Activated B cell treated with CpG ODN at 0.5 μM for 24 hours (primary cell): ENCODE measurements at regions not wholly inside any gene's neighbourhood (a gene's known extent, or its start where the extent isn't known, plus 50 kb on each side); places are given as distances from the start of the nearest gene placed in this dataset.

Experiments
- ATAC-seq: fragments of 200-7000 bp; cut with Tn5 transposase; one replicate; pipeline ENCODE4 v1.10.0; 2021; ENCODE audit warnings: low read depth, mild to moderate bottlenecking, moderate library complexity
- CTCF ChIA-PET: fragments of 350-600 bp; sonication (Branson Sonifier 250); formaldehyde crosslinking; loops from one replicate; lab custom pipeline; 2021; ENCODE audit warnings: antibody characterized with exemption; lab: Charles Lee
- POLR2A ChIA-PET: fragments of 350-600 bp; sonication (Branson Sonifier 250); formaldehyde crosslinking; loops from one replicate; lab custom pipeline; 2021; ENCODE audit warnings: antibody characterized with exemption; lab: Charles Lee
- DNase-seq: peaks from one replicate; pipeline ENCODE4 v3.0.0; 2022
- H3K27ac Mint-ChIP-seq: one replicate; pipeline ENCODE4 v1.8.0; 2020; ENCODE audit warnings: mixed read lengths
- H3K27me3 Mint-ChIP-seq: one replicate; pipeline ENCODE4 v1.8.0; 2021; ENCODE audit warnings: mixed read lengths
- H3K36me3 Mint-ChIP-seq: one replicate; pipeline ENCODE4 v1.8.0; 2021; ENCODE audit warnings: low read depth, mixed read lengths
- H3K4me1 Mint-ChIP-seq: one replicate; pipeline ENCODE4 v1.8.0; 2021; ENCODE audit warnings: mixed read lengths
- H3K4me3 Mint-ChIP-seq: one replicate; pipeline ENCODE4 v1.8.0; 2020; ENCODE audit warnings: mild to moderate bottlenecking, mixed read lengths
- H3K9me3 Mint-ChIP-seq: one replicate; pipeline ENCODE4 v1.8.0; 2020; ENCODE audit warnings: mixed read lengths
- intact Hi-C: fragments of 100-400 bp; cut with micrococcal nuclease; formaldehyde crosslinking; loops from one replicate; pipeline ENCODE4 v1.15.1; 2024
- TF ChIP-seq, protein P1 (sequence below): fragments of 200-600 bp; IDR thresholded peaks from one replicate; pipeline ENCODE4 v1.8.0; 2022; ENCODE audit warnings: antibody characterized with exemption, mild to moderate bottlenecking

DNA sequence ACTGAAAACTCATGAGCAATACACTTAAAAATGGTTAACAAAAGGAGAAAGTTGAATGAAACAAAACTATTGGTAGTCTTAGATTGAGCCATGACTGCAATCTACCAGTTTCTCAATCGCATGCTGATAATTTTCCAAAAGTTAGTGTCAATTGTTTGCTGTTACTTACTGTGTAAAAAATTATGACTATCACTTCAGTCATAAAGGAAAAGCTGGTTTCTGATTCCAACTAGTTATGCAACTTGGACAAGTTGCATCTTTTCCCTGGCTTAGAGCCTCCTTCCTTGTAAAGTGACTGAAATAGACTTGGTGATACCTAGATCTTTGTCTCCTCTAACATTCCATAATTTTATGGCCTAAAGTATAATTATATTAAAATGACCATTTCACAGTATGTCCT lies 88.3 kb upstream of the PAK5 start:
- Mint-ChIP-seq H3K4me3 (no peak overlapping the region), H3K27me3 (peaks cover 1% of the 10 kb centered on the region), H3K27ac (no peak overlapping the region), H3K36me3 (no peaks in the 10 kb centered on the region), H3K9me3 (no peaks in the 10 kb centered on the region), H3K4me1 (no peaks in the 10 kb centered on the region)
- TF ChIP-seq, protein P1, sequence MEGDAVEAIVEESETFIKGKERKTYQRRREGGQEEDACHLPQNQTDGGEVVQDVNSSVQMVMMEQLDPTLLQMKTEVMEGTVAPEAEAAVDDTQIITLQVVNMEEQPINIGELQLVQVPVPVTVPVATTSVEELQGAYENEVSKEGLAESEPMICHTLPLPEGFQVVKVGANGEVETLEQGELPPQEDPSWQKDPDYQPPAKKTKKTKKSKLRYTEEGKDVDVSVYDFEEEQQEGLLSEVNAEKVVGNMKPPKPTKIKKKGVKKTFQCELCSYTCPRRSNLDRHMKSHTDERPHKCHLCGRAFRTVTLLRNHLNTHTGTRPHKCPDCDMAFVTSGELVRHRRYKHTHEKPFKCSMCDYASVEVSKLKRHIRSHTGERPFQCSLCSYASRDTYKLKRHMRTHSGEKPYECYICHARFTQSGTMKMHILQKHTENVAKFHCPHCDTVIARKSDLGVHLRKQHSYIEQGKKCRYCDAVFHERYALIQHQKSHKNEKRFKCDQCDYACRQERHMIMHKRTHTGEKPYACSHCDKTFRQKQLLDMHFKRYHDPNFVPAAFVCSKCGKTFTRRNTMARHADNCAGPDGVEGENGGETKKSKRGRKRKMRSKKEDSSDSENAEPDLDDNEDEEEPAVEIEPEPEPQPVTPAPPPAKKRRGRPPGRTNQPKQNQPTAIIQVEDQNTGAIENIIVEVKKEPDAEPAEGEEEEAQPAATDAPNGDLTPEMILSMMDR = no peak
- intact Hi-C loops = no loop called here
- POLR2A ChIA-PET = no interaction called here
- DNase-seq (no peak), ATAC-seq (no peak)
- CTCF ChIA-PET = no interaction called here

DNA sequence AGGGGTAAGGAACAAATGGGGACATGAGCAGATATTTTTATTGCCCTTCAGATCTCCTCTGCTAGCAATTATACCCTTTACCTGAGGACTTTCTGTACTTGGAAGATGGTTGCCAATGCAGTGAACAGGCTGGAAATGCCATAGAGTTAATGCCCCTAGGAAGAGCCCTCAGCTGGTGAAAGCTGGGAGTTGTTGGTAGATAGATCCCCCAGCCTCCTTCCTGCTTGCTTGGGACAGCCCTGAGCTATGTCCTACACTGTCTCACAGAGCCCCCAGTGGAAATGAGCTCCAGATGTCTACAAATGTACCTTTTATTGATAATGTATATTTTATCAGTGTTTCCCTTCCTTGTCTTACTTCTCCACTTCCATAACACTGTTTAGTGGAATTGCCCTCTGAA lies 87.6 kb upstream of the PAK5 start:
- POLR2A ChIA-PET = no interaction called here
- DNase-seq (no peak), ATAC-seq (no peak)
- TF ChIP-seq, protein P1 = no peak
- intact Hi-C loops = no loop called here
- Mint-ChIP-seq H3K27ac (no peak overlapping the region), H3K9me3 (no peaks in the 10 kb centered on the region), H3K4me3 (no peak overlapping the region), H3K4me1 (no peaks in the 10 kb centered on the region), H3K27me3 (peaks cover 1% of the 10 kb centered on the region), H3K36me3 (no peaks in the 10 kb centered on the region)
- CTCF ChIA-PET = no interaction called here

DNA sequence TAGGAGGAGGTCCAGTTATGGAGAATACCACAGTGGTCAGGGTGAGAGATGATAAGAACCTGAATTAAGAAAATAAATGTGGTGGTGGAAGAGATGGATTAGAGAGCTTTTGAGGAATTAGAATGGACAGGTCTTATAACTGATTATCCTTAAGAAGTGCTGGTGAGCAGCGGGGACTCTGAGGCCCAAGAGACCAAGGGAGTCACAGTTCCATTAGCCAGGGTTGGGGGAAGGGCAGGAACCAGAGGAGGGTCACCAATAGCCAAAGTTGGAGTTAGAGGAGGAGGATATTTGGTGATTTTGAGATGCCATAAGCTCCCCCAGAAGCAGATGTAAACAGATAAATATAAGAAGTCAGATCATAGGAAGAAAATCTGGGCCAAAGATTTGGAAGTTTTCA lies 87.1 kb upstream of the PAK5 start:
- Mint-ChIP-seq H3K4me3 (no peak overlapping the region), H3K27ac (no peak overlapping the region), H3K4me1 (no peaks in the 10 kb centered on the region), H3K27me3 (peaks cover 1% of the 10 kb centered on the region), H3K36me3 (no peaks in the 10 kb centered on the region), H3K9me3 (no peaks in the 10 kb centered on the region)
- TF ChIP-seq, protein P1 = no peak
- ATAC-seq = no peak
- DNase-seq = no peak
- ChIA-PET POLR2A (no interaction called here), CTCF (no interaction called here)
- intact Hi-C loops = no loop called here

DNA sequence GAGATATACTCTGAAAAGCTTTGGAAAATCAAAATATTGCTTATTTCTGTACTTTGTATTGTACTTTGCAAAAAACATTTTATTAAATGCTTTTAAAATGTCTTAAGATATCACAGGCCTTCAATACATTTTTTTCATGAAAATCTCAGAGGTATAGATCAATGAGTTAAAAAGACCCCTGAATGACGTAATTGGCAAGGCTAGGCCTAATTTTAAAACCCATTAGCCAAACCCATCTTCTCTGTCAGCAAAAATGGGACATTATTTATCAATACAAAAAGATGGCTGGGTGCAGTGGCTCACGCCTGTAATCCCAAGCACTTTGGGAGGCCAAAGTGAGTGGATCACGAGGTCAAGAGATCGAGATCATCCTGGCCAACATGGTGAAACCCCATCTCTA lies 84.8 kb upstream of the PAK5 start:
- Mint-ChIP-seq H3K4me1 (peaks cover 11% of the 10 kb centered on the region), H3K27me3 (peaks cover 1% of the 10 kb centered on the region), H3K4me3 (no peak overlapping the region), H3K9me3 (no peaks in the 10 kb centered on the region), H3K36me3 (no peaks in the 10 kb centered on the region), H3K27ac (no peak overlapping the region)
- TF ChIP-seq, protein P1 = no peak
- ChIA-PET CTCF (no interaction called here), POLR2A (no interaction called here)
- no peak for ATAC-seq
- DNase-seq = no peak
- intact Hi-C loops = no loop called here

- ATAC-seq = no peak
- POLR2A ChIA-PET = no interaction called here
- DNase-seq = no peak
- TF ChIP-seq, protein P1 = no peak
- intact Hi-C loops = no loop called here
- CTCF ChIA-PET = no interaction called here
- Mint-ChIP-seq H3K9me3 (no peaks in the 10 kb centered on the region), H3K4me1 (peaks cover 16% of the 10 kb centered on the region), H3K4me3 (no peak overlapping the region), H3K36me3 (no peaks in the 10 kb centered on the region), H3K27ac (no peak overlapping the region), H3K27me3 (peaks cover 3% of the 10 kb centered on the region)
These were observed 82.0 kb upstream of the PAK5 start for GRCh38 chr20:9920866-9921265.
